ENCODE measurements at regions not wholly inside any gene's neighbourhood (a gene's known extent, or its start where the extent isn't known, plus 50 kb on each side); places are given as distances from the start of the nearest gene placed in this dataset.
"Not testable (repeated sequence)": the region's sequence is repeated elsewhere in the genome, so short reads cannot be mapped to it uniquely, and the experiment has no call there.

- not testable (repeated sequence) for TF ChIP-seq CTCF (IDR thresholded peaks at IDR 0.05); POLR2A (IDR thresholded peaks at IDR 0.05); POLR2AphosphoS5 (IDR thresholded peaks at IDR 0.05; ENCODE audit: insufficient read depth in 1 of 2, low read depth in 1 of 2)
These were observed 1431.9 kb downstream of the RPIA start for GRCh38 chr2:90123409-90123808.

Measured in vagina (tissue), 2 donors.